Thyroid gland (tissue), 4 donors: ENCODE measurements at regions not wholly inside any gene's neighbourhood (a gene's known extent, or its start where the extent isn't known, plus 50 kb on each side); places are given as distances from the start of the nearest gene placed in this dataset.
"Not testable (repeated sequence)": the region's sequence is repeated elsewhere in the genome, so short reads cannot be mapped to it uniquely, and the experiment has no call there.

Experiments
- DNase-seq, 2 donors: peaks; one replicate each; pipeline ENCODE4 v3.0.0-alpha.2; 2019
- H3K27ac ChIP-seq, 3 donors: fragments of 200-600 bp; sonication (generic); 1 replicate in 2 of 3; 2 replicates in 1 of 3; pipeline ENCODE4 v1.5.1; 2016 to 2019; ENCODE audit warnings: mild to moderate bottlenecking in 1 of 3, moderate library complexity in 1 of 3
- H3K27me3 ChIP-seq: fragments of 200-600 bp; sonication (generic); one replicate; pipeline ENCODE4 v1.5.1; 2019
- H3K36me3 ChIP-seq, 2 donors: fragments of 200-600 bp; sonication (generic); one replicate each; pipeline ENCODE4 v1.5.1; 2016 to 2019
- H3K4me1 ChIP-seq, 2 donors: fragments of 200-600 bp; sonication (generic); one replicate each; pipeline ENCODE4 v1.5.1; 2017 to 2019
- H3K4me3 ChIP-seq, 3 donors: fragments of 200-600 bp; sonication (generic); replicated peaks in 1 of 3; 1 replicate in 2 of 3; 2 replicates in 1 of 3; pipeline ENCODE4 v1.5.1; 2016; ENCODE audit warnings: mild to moderate bottlenecking in 1 of 3
- H3K9me3 ChIP-seq: fragments of 200-600 bp; sonication (generic); one replicate; pipeline ENCODE4 v1.5.1; 2017
- POLR2A ChIP-seq, 2 donors: fragments of 450-650 bp; IDR thresholded peaks; one replicate each; pipeline ENCODE4 v1.6.1; 2017; ENCODE audit warnings: antibody characterized with exemption in 2 of 2, mild to moderate bottlenecking in 2 of 2, moderate library complexity in 1 of 2
- WGBS, 2 donors: methylation state at CpG; one replicate each; pipeline ENCODE4 v1.1.5; 2017; 5-methylcytosine and 5-hydroxymethylcytosine counted together
- intact Hi-C: fragments of 100-400 bp; cut with DNase I; formaldehyde crosslinking; loops from one replicate; pipeline ENCODE4 v1.15.1; 2023
- TF ChIP-seq, protein P1 (sequence below), 6 experiments: fragments of 200-600 bp in 3 of 6; fragments of 450-650 bp in 3 of 6; sonication (generic) in 3 of 6; IDR thresholded peaks; one replicate each; pipeline ENCODE4 v1.5.1; 2016 to 2019; ENCODE audit warnings: antibody characterized with exemption in 6 of 6, mild to moderate bottlenecking in 2 of 6, inconsistent platforms in 1 of 6, moderate library complexity in 1 of 6

GRCh38 chr13:47696674-47697073 is 304.4 kb downstream of the SUCLA2 start:
- intact Hi-C loops, result no loop called here
- 80 to 89% methylated on average over 3 of the region's 3 CpGs for WGBS, 2 donors
- no peaks in the 10 kb centered on the region for H3K36me3 ChIP-seq

DNA sequence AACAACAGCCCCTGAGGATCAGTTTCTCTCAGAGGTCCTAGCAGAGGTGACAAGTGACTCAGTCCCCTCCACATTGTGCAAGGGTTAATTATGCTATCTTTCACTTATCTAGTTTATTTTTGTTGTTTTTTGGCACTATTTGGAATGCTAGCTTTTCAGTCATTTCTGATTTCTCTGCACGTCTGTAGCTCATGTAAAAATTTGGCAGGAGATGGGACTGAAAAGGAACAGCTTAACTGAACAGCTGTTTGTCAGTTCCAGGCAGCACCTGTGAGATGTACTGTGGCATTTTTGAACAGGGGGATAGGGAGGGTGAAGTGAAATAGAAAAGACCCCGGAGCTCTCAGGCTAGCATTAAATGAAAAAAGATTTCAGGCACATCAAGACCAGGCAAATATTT is 313.5 kb downstream of the SUCLA2 start:
- Histone ChIP-seq H3K27ac (no peak overlapping the region), H3K27me3 (no peaks in the 10 kb centered on the region), H3K9me3 (no peaks in the 10 kb centered on the region), H3K4me3 (no peak overlapping the region), H3K36me3 (no peaks in the 10 kb centered on the region), H3K4me1 (no peaks in the 10 kb centered on the region)
- TF ChIP-seq POLR2A (IDR thresholded peaks at IDR 0.05), result no peak
- TF ChIP-seq, protein P1, sequence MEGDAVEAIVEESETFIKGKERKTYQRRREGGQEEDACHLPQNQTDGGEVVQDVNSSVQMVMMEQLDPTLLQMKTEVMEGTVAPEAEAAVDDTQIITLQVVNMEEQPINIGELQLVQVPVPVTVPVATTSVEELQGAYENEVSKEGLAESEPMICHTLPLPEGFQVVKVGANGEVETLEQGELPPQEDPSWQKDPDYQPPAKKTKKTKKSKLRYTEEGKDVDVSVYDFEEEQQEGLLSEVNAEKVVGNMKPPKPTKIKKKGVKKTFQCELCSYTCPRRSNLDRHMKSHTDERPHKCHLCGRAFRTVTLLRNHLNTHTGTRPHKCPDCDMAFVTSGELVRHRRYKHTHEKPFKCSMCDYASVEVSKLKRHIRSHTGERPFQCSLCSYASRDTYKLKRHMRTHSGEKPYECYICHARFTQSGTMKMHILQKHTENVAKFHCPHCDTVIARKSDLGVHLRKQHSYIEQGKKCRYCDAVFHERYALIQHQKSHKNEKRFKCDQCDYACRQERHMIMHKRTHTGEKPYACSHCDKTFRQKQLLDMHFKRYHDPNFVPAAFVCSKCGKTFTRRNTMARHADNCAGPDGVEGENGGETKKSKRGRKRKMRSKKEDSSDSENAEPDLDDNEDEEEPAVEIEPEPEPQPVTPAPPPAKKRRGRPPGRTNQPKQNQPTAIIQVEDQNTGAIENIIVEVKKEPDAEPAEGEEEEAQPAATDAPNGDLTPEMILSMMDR (IDR thresholded peaks at IDR 0.05), result no peak
- intact Hi-C loops, result no loop called here
- WGBS, 2 donors, result 47 to 49% methylated on average over 2 of the region's 2 CpGs
- DNase-seq, result no peak

More at GRCh38 chr13:47696674-47697073, 304.4 kb downstream of the SUCLA2 start:
- no peaks in the 10 kb centered on the region for H3K4me1 ChIP-seq
- H3K4me3 ChIP-seq, result no peak overlapping the region
- no peak for DNase-seq
- TF ChIP-seq, protein P1 (IDR thresholded peaks at IDR 0.05), result no peak
- no peak for TF ChIP-seq POLR2A (IDR thresholded peaks at IDR 0.05)
- no peak overlapping the region for H3K27ac ChIP-seq
- H3K9me3 ChIP-seq, result no peaks in the 10 kb centered on the region
- no peaks in the 10 kb centered on the region for H3K27me3 ChIP-seq

GRCh38 chr13:47685156-47685555 is 315.9 kb downstream of the SUCLA2 start:
- H3K4me3 ChIP-seq, DNase-seq, H3K4me1 ChIP-seq, H3K27ac ChIP-seq, H3K27me3 ChIP-seq, intact Hi-C loops, H3K9me3 ChIP-seq, H3K36me3 ChIP-seq: not testable (repeated sequence)
- 85 to 89% methylated on average over 2 of the region's 2 CpGs for WGBS, 2 donors

GRCh38 chr13:47680748-47681147 is 320.3 kb downstream of the SUCLA2 start:
- DNase-seq, result no peak
- TF ChIP-seq POLR2A (IDR thresholded peaks at IDR 0.05), result no peak
- WGBS, 2 donors, result 71 to 77% methylated on average over 2 of the region's 2 CpGs
- H3K9me3 ChIP-seq, result no peaks in the 10 kb centered on the region
- intact Hi-C loops, result no loop called here
- H3K36me3 ChIP-seq, result no peaks in the 10 kb centered on the region
- no peaks in the 10 kb centered on the region for H3K27me3 ChIP-seq
- H3K27ac ChIP-seq, result no peak overlapping the region
- no peaks in the 10 kb centered on the region for H3K4me1 ChIP-seq
- H3K4me3 ChIP-seq, result no peak overlapping the region

GRCh38 chr13:47679401-47679800 is 321.7 kb downstream of the SUCLA2 start:
- intact Hi-C loops, result no loop called here
- Histone ChIP-seq H3K27me3 (no peaks in the 10 kb centered on the region), H3K36me3 (no peaks in the 10 kb centered on the region), H3K27ac (no peak overlapping the region), H3K4me1 (no peaks in the 10 kb centered on the region), H3K9me3 (no peaks in the 10 kb centered on the region), H3K4me3 (no peak overlapping the region)
- DNase-seq, result no peak
- no peak for TF ChIP-seq POLR2A (IDR thresholded peaks at IDR 0.05)
- TF ChIP-seq, protein P1 (IDR thresholded peaks at IDR 0.05), result no peak
- 68 to 72% methylated on average over 1 of the region's 1 CpG for whole genome bisulfite sequencing, 2 donors

- H3K27me3 ChIP-seq, result no peaks in the 10 kb centered on the region
- H3K4me3 ChIP-seq, result no peak overlapping the region
- TF ChIP-seq, protein P1 (IDR thresholded peaks at IDR 0.05), result no peak
- TF ChIP-seq POLR2A (IDR thresholded peaks at IDR 0.05), result no peak
- H3K36me3 ChIP-seq, result no peaks in the 10 kb centered on the region
- H3K9me3 ChIP-seq, result no peaks in the 10 kb centered on the region
- H3K4me1 ChIP-seq, result no peaks in the 10 kb centered on the region
- 42 to 46% methylated on average over 4 of the region's 4 CpGs for WGBS, 2 donors
- intact Hi-C loops, result no loop called here
- DNase-seq, result no peak
- H3K27ac ChIP-seq, result no peak overlapping the region
These were observed 322.7 kb downstream of the SUCLA2 start for GRCh38 chr13:47678201-47678968.
